ENCODE measurements at regions not wholly inside any gene's neighbourhood (a gene's known extent, or its start where the extent isn't known, plus 50 kb on each side); places are given as distances from the start of the nearest gene placed in this dataset.
"Not testable (repeated sequence)": the region's sequence is repeated elsewhere in the genome, so short reads cannot be mapped to it uniquely, and the experiment has no call there.

- not testable (repeated sequence) for H3K4me2 ChIP-seq (ENCODE audit: low read depth, low read length, poor library complexity, severe bottlenecking); H3K36me3 ChIP-seq (ENCODE audit: insufficient read depth, low read length); H3F3A ChIP-seq (ENCODE audit: low read depth); H3K79me2 ChIP-seq (ENCODE audit: insufficient read depth, low read length); H3K9ac ChIP-seq (ENCODE audit: low read depth, low read length, poor library complexity, severe bottlenecking); H3K4me1 ChIP-seq (ENCODE audit: insufficient read depth, low read length, poor library complexity, severe bottlenecking); H4K20me1 ChIP-seq (ENCODE audit: insufficient read depth, low read length, poor library complexity, severe bottlenecking); H3K27me3 ChIP-seq (ENCODE audit: insufficient read depth, low read length, poor library complexity, severe bottlenecking); H3K4me3 ChIP-seq (ENCODE audit: low read length, poor library complexity, severe bottlenecking); H3K9me3 ChIP-seq (ENCODE audit: insufficient read depth, low read depth, low read length); H2AFZ ChIP-seq (ENCODE audit: low read length); H3K9me2 ChIP-seq (replicated peaks; ENCODE audit: low read depth, low read length)
Observed at GRCh38 chr2:111497270-111497669, 376.6 kb downstream of the BCL2L11 start.

DNA sequence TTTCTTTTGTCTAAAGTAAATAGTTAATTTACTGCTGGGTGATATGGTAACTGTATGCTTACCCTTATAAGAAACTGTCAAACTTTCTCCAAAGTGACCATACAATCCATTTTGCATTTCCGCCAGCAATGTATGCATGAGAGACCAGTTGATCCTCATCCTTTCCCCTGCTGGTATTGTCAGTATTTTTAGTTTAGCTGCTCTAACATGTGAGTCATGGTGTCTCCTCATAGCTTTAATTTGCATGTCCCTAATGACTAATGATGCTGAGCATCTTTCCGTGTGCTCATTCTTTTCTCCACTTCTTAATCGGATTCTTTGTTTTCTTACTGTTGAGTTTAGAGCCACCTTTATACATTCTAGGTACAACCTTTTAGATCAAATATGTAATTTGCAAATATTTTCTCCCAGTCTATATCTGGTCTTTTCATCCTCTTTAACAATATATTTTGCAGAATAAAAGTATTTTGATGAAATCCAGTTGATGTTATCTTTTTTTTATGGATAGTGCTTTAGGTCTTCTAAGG, 379.9 kb downstream of the BCL2L11 start:
- H4K20me1 ChIP-seq (ENCODE audit: insufficient read depth, low read length, poor library complexity, severe bottlenecking); H3K4me2 ChIP-seq (ENCODE audit: low read depth, low read length, poor library complexity, severe bottlenecking); H3K4me1 ChIP-seq (ENCODE audit: insufficient read depth, low read length, poor library complexity, severe bottlenecking); H3K27me3 ChIP-seq (ENCODE audit: insufficient read depth, low read length, poor library complexity, severe bottlenecking); H2AFZ ChIP-seq (ENCODE audit: low read length); H3K36me3 ChIP-seq (ENCODE audit: insufficient read depth, low read length); H3K4me3 ChIP-seq (ENCODE audit: low read length, poor library complexity, severe bottlenecking); H3K9me3 ChIP-seq (ENCODE audit: insufficient read depth, low read depth, low read length); H3K9ac ChIP-seq (ENCODE audit: low read depth, low read length, poor library complexity, severe bottlenecking); H3K9me2 ChIP-seq (replicated peaks; ENCODE audit: low read depth, low read length); H3F3A ChIP-seq (ENCODE audit: low read depth); H3K79me2 ChIP-seq (ENCODE audit: insufficient read depth, low read length): not testable (repeated sequence)

GRCh38 chr2:111503844-111504570, 380.0 kb downstream of the ANAPC1 start:
- H3F3A ChIP-seq (ENCODE audit: low read depth); H3K36me3 ChIP-seq (ENCODE audit: insufficient read depth, low read length); H3K4me2 ChIP-seq (ENCODE audit: low read depth, low read length, poor library complexity, severe bottlenecking); H3K4me3 ChIP-seq (ENCODE audit: low read length, poor library complexity, severe bottlenecking); H4K20me1 ChIP-seq (ENCODE audit: insufficient read depth, low read length, poor library complexity, severe bottlenecking); H3K27me3 ChIP-seq (ENCODE audit: insufficient read depth, low read length, poor library complexity, severe bottlenecking); H3K4me1 ChIP-seq (ENCODE audit: insufficient read depth, low read length, poor library complexity, severe bottlenecking); H3K9ac ChIP-seq (ENCODE audit: low read depth, low read length, poor library complexity, severe bottlenecking); H2AFZ ChIP-seq (ENCODE audit: low read length); H3K9me2 ChIP-seq (replicated peaks; ENCODE audit: low read depth, low read length); H3K9me3 ChIP-seq (ENCODE audit: insufficient read depth, low read depth, low read length); H3K79me2 ChIP-seq (ENCODE audit: insufficient read depth, low read length): not testable (repeated sequence)

DNA sequence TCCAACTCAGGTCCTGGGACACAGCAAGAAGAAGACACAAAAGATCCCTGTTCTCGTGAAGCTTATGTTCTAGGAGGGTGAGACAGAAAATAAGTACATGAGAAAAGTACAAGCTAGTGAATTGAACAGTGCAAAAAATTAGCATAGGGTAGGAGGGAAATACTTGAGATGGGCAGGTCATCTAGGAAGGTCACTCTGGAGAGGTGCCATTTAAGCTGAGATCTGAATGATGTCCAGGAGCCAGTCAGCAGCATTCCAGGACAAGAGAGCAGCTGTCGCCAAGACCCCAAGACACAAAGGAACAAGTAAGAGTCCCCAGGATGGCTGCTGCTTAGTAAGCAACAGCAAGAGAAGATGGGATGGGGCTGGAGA, 379.4 kb downstream of the ANAPC1 start:
- not testable (repeated sequence) for H3K9me3 ChIP-seq (ENCODE audit: insufficient read depth, low read depth, low read length); H2AFZ ChIP-seq (ENCODE audit: low read length); H4K20me1 ChIP-seq (ENCODE audit: insufficient read depth, low read length, poor library complexity, severe bottlenecking); H3K4me2 ChIP-seq (ENCODE audit: low read depth, low read length, poor library complexity, severe bottlenecking); H3K79me2 ChIP-seq (ENCODE audit: insufficient read depth, low read length); H3K9ac ChIP-seq (ENCODE audit: low read depth, low read length, poor library complexity, severe bottlenecking); H3K36me3 ChIP-seq (ENCODE audit: insufficient read depth, low read length); H3K27me3 ChIP-seq (ENCODE audit: insufficient read depth, low read length, poor library complexity, severe bottlenecking); H3F3A ChIP-seq (ENCODE audit: low read depth); H3K4me3 ChIP-seq (ENCODE audit: low read length, poor library complexity, severe bottlenecking); H3K4me1 ChIP-seq (ENCODE audit: insufficient read depth, low read length, poor library complexity, severe bottlenecking); H3K9me2 ChIP-seq (replicated peaks; ENCODE audit: low read depth, low read length)

- H3K4me3 ChIP-seq (ENCODE audit: low read length, poor library complexity, severe bottlenecking); H4K20me1 ChIP-seq (ENCODE audit: insufficient read depth, low read length, poor library complexity, severe bottlenecking); H3F3A ChIP-seq (ENCODE audit: low read depth); H3K27me3 ChIP-seq (ENCODE audit: insufficient read depth, low read length, poor library complexity, severe bottlenecking); H3K9me2 ChIP-seq (replicated peaks; ENCODE audit: low read depth, low read length); H3K9me3 ChIP-seq (ENCODE audit: insufficient read depth, low read depth, low read length); H3K9ac ChIP-seq (ENCODE audit: low read depth, low read length, poor library complexity, severe bottlenecking); H3K36me3 ChIP-seq (ENCODE audit: insufficient read depth, low read length); H3K79me2 ChIP-seq (ENCODE audit: insufficient read depth, low read length); H3K4me1 ChIP-seq (ENCODE audit: insufficient read depth, low read length, poor library complexity, severe bottlenecking); H2AFZ ChIP-seq (ENCODE audit: low read length); H3K4me2 ChIP-seq (ENCODE audit: low read depth, low read length, poor library complexity, severe bottlenecking): not testable (repeated sequence)
Observed at GRCh38 chr2:111505267-111505666, 378.7 kb downstream of the ANAPC1 start.

DNA sequence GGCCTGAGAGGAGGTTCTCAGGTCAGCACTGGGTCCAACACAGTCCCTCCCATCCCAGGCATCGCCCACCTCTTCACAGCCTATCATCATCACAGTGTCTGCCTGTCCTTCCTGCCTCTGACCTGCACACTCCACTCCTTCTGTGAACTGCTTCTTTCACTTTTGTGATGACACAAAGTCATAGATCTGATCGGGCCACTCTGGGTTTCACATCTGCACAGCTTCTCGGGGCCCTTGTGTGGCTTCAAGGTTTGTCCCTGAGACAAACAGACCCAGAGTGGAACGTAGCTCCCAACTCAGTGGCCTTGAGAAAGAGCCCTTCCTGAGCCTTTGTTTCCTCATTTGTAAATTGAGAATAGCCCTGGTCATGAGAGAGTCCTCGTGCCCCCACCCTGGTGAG, 377.1 kb downstream of the ANAPC1 start:
- not testable (repeated sequence) for H3K9me3 ChIP-seq (ENCODE audit: insufficient read depth, low read depth, low read length); H4K20me1 ChIP-seq (ENCODE audit: insufficient read depth, low read length, poor library complexity, severe bottlenecking); H2AFZ ChIP-seq (ENCODE audit: low read length); H3K4me2 ChIP-seq (ENCODE audit: low read depth, low read length, poor library complexity, severe bottlenecking); H3K4me3 ChIP-seq (ENCODE audit: low read length, poor library complexity, severe bottlenecking); H3K79me2 ChIP-seq (ENCODE audit: insufficient read depth, low read length); H3K4me1 ChIP-seq (ENCODE audit: insufficient read depth, low read length, poor library complexity, severe bottlenecking); H3K9me2 ChIP-seq (replicated peaks; ENCODE audit: low read depth, low read length); H3F3A ChIP-seq (ENCODE audit: low read depth); H3K27me3 ChIP-seq (ENCODE audit: insufficient read depth, low read length, poor library complexity, severe bottlenecking); H3K36me3 ChIP-seq (ENCODE audit: insufficient read depth, low read length); H3K9ac ChIP-seq (ENCODE audit: low read depth, low read length, poor library complexity, severe bottlenecking)

DNA sequence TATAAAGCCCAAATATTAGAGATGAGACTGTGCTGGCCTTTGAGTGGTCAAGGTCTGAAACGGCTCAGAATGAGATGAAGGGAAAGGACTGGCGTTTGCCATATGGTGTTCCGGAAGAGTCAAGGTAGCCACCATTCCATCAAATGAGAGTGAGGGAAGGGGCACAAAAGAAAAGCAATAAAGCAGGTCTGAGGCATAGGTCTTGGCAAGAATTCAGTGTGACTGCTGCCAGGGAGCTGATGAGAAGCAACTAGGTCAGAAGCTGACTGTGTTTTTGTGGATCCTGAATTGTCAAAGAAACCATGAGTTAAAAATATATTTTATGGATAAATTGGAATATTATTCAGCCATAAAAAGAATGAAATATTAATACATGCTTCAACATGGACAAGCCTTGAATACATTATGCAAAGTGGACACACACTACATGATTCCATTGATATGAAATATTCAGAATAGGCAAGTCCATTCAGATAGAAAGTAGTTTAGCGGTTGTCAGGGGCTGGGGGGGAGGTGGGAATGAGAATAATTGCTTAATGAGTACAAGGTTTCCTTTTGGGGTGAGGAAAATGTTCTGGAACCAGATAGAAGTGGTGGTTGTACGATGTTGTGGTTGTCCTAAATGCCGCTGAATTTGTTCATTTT, 374.6 kb downstream of the ANAPC1 start:
- H3K4me1 ChIP-seq (ENCODE audit: insufficient read depth, low read length, poor library complexity, severe bottlenecking); H3K9me2 ChIP-seq (replicated peaks; ENCODE audit: low read depth, low read length); H3K36me3 ChIP-seq (ENCODE audit: insufficient read depth, low read length); H3K4me3 ChIP-seq (ENCODE audit: low read length, poor library complexity, severe bottlenecking); H3K9ac ChIP-seq (ENCODE audit: low read depth, low read length, poor library complexity, severe bottlenecking); H3K79me2 ChIP-seq (ENCODE audit: insufficient read depth, low read length); H2AFZ ChIP-seq (ENCODE audit: low read length); H3F3A ChIP-seq (ENCODE audit: low read depth); H3K9me3 ChIP-seq (ENCODE audit: insufficient read depth, low read depth, low read length); H4K20me1 ChIP-seq (ENCODE audit: insufficient read depth, low read length, poor library complexity, severe bottlenecking); H3K4me2 ChIP-seq (ENCODE audit: low read depth, low read length, poor library complexity, severe bottlenecking); H3K27me3 ChIP-seq (ENCODE audit: insufficient read depth, low read length, poor library complexity, severe bottlenecking): not testable (repeated sequence)
